DOHH2 (cell line): ENCODE measurements at regions not wholly inside any gene's neighbourhood (a gene's known extent, or its start where the extent isn't known, plus 50 kb on each side); places are given as distances from the start of the nearest gene placed in this dataset.

Experiments used
- H3F3A ChIP-seq: fragments of 200-600 bp; sonication (generic), shearing (Covaris generic); 2 replicates; pipeline ENCODE4 v1.6.0; 2016; ENCODE audit warnings: antibody characterized with exemption, mild to moderate bottlenecking; ENCODE audit not compliant: control insufficient read depth, insufficient read depth
- H3K27ac ChIP-seq: fragments of 200-600 bp; sonication (generic); 2 replicates; pipeline ENCODE4 v1.5.1; 2014; ENCODE audit warnings: low read depth, mild to moderate bottlenecking, low read length, moderate library complexity
- H3K27me3 ChIP-seq: fragments of 200-600 bp; sonication (generic); 2 replicates; pipeline ENCODE4 v1.6.1; 2014; ENCODE audit warnings: mild to moderate bottlenecking, low read length, mixed read lengths; ENCODE audit not compliant: control insufficient read depth
- H3K36me3 ChIP-seq: fragments of 200-600 bp; sonication (generic); 2 replicates; pipeline ENCODE4 v1.6.1; 2014; ENCODE audit warnings: mild to moderate bottlenecking, low read length, moderate library complexity, mixed read lengths; ENCODE audit not compliant: control insufficient read depth
- H3K4me1 ChIP-seq: fragments of 200-600 bp; sonication (generic); 2 replicates; pipeline ENCODE4 v1.6.1; 2014; ENCODE audit warnings: mild to moderate bottlenecking, low read length, mixed read lengths; ENCODE audit not compliant: control insufficient read depth
- H3K4me2 ChIP-seq: fragments of 200-600 bp; sonication (generic); 2 replicates; pipeline ENCODE4 v1.6.0; 2014; ENCODE audit warnings: mild to moderate bottlenecking, low read length, moderate library complexity
- H3K4me3 ChIP-seq: fragments of 200-600 bp; sonication (generic); 2 replicates; pipeline ENCODE4 v1.5.1; 2014; ENCODE audit warnings: mild to moderate bottlenecking, low read length, mixed read lengths
- H3K79me2 ChIP-seq: fragments of 200-600 bp; sonication (generic); 2 replicates; pipeline ENCODE4 v1.6.1; 2014; ENCODE audit warnings: mild to moderate bottlenecking, low read length, mixed read lengths; ENCODE audit not compliant: control insufficient read depth
- H3K9me2 ChIP-seq: fragments of 200-600 bp; sonication (generic); replicated peaks from 2 replicates; pipeline ENCODE4 v1.6.1; 2014; ENCODE audit warnings: mild to moderate bottlenecking, low read length, mixed read lengths; ENCODE audit not compliant: control insufficient read depth
- H3K9me3 ChIP-seq: fragments of 200-600 bp; sonication (generic); 2 replicates; pipeline ENCODE4 v1.6.1; 2014; ENCODE audit warnings: antibody characterized with exemption, low read length, mixed read lengths; ENCODE audit not compliant: control insufficient read depth, insufficient read depth
- H4K20me1 ChIP-seq: fragments of 200-600 bp; sonication (generic); 2 replicates; pipeline ENCODE4 v1.6.0; 2014; ENCODE audit warnings: low read depth, mild to moderate bottlenecking, antibody characterized with exemption, low read length, moderate library complexity; ENCODE audit not compliant: control insufficient read depth, insufficient read depth
- EZH2phosphoT487 ChIP-seq: fragments of 200-600 bp; sonication (generic); IDR thresholded peaks from 2 replicates; pipeline ENCODE4 v1.6.1; 2017; ENCODE audit warnings: borderline replicate concordance, mild to moderate bottlenecking, antibody characterized with exemption, low read length, moderate library complexity, mixed read lengths
- TF ChIP-seq, protein P1 (sequence below): fragments of 200-600 bp; sonication (generic); IDR thresholded peaks from one replicate; pipeline ENCODE4 v1.5.1; 2014; ENCODE audit warnings: antibody characterized with exemption, mild to moderate bottlenecking, low read depth, low read length; ENCODE audit not compliant: poor library complexity, severe bottlenecking

DNA sequence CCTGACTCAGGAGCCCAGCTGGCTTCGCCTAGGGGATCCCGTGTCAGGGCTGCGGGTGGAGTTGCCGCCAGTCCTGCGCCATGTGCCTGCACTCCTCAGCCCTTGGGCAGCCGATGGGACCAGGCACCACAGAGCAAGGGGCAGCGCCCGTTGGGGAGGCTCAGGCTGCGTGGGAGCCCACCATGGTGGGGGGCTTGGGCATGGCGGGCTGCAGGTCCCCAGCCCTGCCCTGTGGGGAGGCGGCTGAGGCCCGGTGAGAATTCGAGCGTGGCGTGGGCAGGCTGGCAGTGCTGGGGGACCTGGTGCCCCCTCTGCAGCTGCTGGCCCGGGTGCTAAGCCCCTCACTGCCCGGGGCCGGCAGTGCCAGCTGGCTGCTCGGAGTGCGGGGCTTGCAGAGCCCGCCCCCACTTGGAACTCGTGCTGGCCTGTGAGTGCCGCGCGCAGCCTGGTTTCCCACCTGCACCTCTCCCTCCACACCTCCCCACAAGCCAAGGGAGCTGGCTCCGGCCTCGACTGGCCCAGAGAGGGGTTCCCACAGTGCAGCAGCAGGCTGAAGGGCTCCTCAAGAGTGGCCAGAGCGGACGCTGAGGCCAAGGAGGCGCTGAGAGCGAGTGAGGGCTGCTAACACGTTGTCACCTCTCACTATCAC, 135.1 kb upstream of the SEL1L start:
- H3K4me3 ChIP-seq: no peak overlapping the region
- no peaks in the 10 kb centered on the region for H3K9me3 ChIP-seq
- H3K27ac ChIP-seq: no peak overlapping the region
- no peaks in the 10 kb centered on the region for H3K36me3 ChIP-seq
- no peaks in the 10 kb centered on the region for H3K79me2 ChIP-seq
- H3K9me2 ChIP-seq: no peaks in the 10 kb centered on the region
- no peaks in the 10 kb centered on the region for H3K4me1 ChIP-seq
- no peak overlapping the region for H3K4me2 ChIP-seq
- no peaks in the 10 kb centered on the region for H4K20me1 ChIP-seq
- H3K27me3 ChIP-seq: no peaks in the 10 kb centered on the region
- H3F3A ChIP-seq: no peaks in the 10 kb centered on the region
- TF ChIP-seq EZH2phosphoT487: no peak
- TF ChIP-seq, protein P1, sequence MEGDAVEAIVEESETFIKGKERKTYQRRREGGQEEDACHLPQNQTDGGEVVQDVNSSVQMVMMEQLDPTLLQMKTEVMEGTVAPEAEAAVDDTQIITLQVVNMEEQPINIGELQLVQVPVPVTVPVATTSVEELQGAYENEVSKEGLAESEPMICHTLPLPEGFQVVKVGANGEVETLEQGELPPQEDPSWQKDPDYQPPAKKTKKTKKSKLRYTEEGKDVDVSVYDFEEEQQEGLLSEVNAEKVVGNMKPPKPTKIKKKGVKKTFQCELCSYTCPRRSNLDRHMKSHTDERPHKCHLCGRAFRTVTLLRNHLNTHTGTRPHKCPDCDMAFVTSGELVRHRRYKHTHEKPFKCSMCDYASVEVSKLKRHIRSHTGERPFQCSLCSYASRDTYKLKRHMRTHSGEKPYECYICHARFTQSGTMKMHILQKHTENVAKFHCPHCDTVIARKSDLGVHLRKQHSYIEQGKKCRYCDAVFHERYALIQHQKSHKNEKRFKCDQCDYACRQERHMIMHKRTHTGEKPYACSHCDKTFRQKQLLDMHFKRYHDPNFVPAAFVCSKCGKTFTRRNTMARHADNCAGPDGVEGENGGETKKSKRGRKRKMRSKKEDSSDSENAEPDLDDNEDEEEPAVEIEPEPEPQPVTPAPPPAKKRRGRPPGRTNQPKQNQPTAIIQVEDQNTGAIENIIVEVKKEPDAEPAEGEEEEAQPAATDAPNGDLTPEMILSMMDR: no peak

DNA sequence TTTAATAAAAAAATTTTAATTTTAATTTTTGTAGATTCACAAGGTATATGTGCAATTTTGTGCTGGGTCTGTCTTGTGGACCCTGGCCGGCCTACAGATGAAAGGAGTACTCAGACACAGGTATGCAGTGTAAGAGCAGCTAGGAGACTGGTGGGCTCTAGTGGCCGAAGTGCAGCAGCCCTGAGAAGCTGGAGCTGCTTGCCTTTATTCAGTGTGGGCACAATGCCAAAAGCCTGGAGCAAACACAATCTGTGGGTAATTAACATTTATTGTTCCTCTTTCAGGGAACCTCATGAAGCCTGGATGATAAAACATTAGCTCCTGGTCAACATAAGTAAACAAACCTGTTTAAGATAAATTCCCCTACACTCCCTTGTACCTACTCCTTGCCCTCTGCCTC, 135.7 kb upstream of the SEL1L start:
- H3K27me3 ChIP-seq: no peaks in the 10 kb centered on the region
- no peak for TF ChIP-seq EZH2phosphoT487
- TF ChIP-seq, protein P1: no peak
- H3K9me3 ChIP-seq: no peaks in the 10 kb centered on the region
- no peak overlapping the region for H3K27ac ChIP-seq
- no peak overlapping the region for H3K4me2 ChIP-seq
- H3K79me2 ChIP-seq: no peaks in the 10 kb centered on the region
- no peaks in the 10 kb centered on the region for H3K9me2 ChIP-seq
- H3F3A ChIP-seq: no peaks in the 10 kb centered on the region
- no peaks in the 10 kb centered on the region for H3K4me1 ChIP-seq
- no peaks in the 10 kb centered on the region for H4K20me1 ChIP-seq
- no peak overlapping the region for H3K4me3 ChIP-seq
- H3K36me3 ChIP-seq: no peaks in the 10 kb centered on the region

DNA sequence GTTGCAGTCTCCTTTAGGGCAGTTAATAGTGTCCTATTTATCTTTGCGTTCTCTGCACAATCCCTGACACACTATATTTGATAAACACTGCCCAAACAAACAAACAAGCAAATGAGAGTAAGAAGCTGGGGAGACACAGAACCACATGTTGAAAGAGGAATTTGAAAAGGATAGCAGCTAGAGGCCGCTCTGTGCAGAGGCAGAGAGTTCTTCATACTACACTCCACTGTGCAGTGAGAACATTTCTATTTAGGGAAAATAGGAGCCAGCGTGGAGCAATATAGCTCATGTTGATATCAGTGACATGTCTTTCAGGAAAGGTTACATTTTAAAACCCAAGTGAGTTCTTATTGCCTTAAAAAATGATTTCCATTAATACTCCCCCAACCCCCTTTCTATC, 140.3 kb upstream of the SEL1L start:
- no peak for TF ChIP-seq EZH2phosphoT487
- TF ChIP-seq, protein P1: no peak
- Histone ChIP-seq H3K9me3 (no peaks in the 10 kb centered on the region), H3K79me2 (no peaks in the 10 kb centered on the region), H3K9me2 (no peaks in the 10 kb centered on the region), H3K4me2 (no peak overlapping the region), H3K27ac (no peak overlapping the region), H3F3A (no peaks in the 10 kb centered on the region), H3K4me1 (no peaks in the 10 kb centered on the region), H4K20me1 (no peaks in the 10 kb centered on the region), H3K4me3 (no peak overlapping the region), H3K27me3 (no peaks in the 10 kb centered on the region), H3K36me3 (no peaks in the 10 kb centered on the region)
